C4-2B (cell line): ENCODE measurements at regions not wholly inside any gene's neighbourhood (a gene's known extent, or its start where the extent isn't known, plus 50 kb on each side); places are given as distances from the start of the nearest gene placed in this dataset.

Experiments
- CTCF ChIP-seq: fragments of 450-650 bp; conservative IDR thresholded peaks from 2 replicates; pipeline ENCODE4 v1.5.1; 2017; ENCODE audit warnings: mild to moderate bottlenecking
- ZFX ChIP-seq: fragments of 450-650 bp; IDR thresholded peaks from 2 replicates; pipeline ENCODE4 v1.6.1; 2017

DNA sequence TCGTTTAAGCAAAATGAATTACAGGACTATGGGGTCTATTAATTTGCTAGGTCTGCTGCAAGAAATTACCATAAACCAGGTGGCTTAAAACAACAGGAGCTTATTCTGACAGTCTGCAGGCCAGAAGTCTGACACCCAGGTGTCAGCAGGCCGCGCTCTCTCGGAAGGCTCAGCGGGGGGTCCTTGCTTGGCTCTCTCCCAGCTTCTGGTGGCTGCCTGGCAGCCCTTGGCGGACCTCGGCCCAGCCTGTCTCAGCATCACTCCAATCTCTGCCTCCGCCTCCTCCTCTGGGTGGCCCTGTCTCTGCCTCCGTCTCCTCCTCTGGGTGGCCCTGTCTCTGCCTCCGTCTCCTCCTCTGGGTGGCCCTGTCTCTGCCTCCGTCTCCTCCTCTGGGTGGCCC, 580.5 kb upstream of the FAT1 start:
- TF ChIP-seq CTCF (no peak), ZFX (no peak)
